ENCODE measurements at regions not wholly inside any gene's neighbourhood (a gene's known extent, or its start where the extent isn't known, plus 50 kb on each side); places are given as distances from the start of the nearest gene placed in this dataset.

DNA sequence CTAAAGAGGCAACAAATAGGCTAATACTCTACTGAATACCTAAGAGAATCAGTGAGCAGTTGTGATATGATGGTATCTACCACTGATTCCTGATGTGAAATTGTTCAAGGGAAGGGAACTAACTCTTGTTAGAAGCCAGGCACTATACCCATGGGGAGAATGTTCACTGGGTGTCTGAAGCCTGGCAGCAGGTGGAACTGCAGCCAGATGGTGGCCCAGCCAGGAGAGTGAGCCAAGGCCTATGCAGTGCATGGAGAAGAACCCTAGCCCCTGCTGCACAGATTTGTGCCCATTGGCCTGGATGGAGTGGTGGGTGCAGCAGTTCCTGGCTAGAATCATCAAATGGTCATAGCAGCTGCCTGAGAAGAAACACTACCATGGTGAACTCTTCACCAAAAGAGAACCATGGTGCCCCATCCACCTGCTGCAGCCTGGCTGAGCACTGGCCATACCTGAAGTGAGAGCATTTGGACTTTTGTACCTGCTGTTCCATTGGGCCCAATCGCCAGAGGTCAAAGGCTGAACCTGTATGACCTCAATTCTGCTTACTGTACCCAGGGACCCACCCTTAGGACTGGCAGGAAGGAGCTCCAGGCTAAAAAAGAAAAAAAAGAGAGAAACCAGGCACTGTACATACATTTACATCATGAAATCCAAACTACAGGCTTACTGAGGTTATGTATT, 118.8 kb upstream of the IVNS1ABP start:
- TF ChIP-seq, protein P1, sequence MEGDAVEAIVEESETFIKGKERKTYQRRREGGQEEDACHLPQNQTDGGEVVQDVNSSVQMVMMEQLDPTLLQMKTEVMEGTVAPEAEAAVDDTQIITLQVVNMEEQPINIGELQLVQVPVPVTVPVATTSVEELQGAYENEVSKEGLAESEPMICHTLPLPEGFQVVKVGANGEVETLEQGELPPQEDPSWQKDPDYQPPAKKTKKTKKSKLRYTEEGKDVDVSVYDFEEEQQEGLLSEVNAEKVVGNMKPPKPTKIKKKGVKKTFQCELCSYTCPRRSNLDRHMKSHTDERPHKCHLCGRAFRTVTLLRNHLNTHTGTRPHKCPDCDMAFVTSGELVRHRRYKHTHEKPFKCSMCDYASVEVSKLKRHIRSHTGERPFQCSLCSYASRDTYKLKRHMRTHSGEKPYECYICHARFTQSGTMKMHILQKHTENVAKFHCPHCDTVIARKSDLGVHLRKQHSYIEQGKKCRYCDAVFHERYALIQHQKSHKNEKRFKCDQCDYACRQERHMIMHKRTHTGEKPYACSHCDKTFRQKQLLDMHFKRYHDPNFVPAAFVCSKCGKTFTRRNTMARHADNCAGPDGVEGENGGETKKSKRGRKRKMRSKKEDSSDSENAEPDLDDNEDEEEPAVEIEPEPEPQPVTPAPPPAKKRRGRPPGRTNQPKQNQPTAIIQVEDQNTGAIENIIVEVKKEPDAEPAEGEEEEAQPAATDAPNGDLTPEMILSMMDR (IDR thresholded peaks at IDR 0.05; ENCODE audit: unreplicated experiment): no peak
- intact Hi-C loops (cut with micrococcal nuclease; ENCODE audit: unreplicated experiment): no loop called here
- no peaks in the 10 kb centered on the region for H3K36me3 Mint-ChIP-seq (ENCODE audit: insufficient read depth, unreplicated experiment)
- H3K9me3 Mint-ChIP-seq (ENCODE audit: low read depth, unreplicated experiment): no peaks in the 10 kb centered on the region
- no peak overlapping the region for H3K27ac Mint-ChIP-seq (ENCODE audit: unreplicated experiment)
- no peak for DNase-seq
- no peaks in the 10 kb centered on the region for H3K27me3 Mint-ChIP-seq (ENCODE audit: unreplicated experiment)
- H3K4me1 Mint-ChIP-seq (ENCODE audit: low read depth, unreplicated experiment): no peaks in the 10 kb centered on the region
- CTCF ChIA-PET: no interaction called here
- BruUV-seq (replicated peaks): no TSS peak
- H3K4me3 Mint-ChIP-seq (ENCODE audit: low read depth, unreplicated experiment): no peak overlapping the region

DNA sequence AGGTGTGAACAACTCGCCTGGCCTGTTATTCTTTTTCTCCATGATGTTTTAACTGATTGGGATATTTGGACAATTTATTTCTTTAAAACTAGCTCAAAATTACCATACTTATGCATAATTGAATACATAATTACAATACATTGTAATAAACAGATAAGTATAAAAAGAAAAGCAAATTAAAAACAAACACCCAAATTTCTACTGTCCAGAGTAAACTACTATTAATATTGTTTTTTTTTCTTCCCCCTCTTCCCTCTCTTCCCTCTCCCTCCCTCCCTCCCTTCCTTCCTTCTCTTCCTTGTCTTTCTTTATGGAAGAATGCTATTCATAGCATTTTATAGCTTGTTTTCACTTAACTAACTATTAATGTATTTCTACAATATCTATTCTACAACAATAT, 117.7 kb upstream of the IVNS1ABP start:
- H3K4me1 Mint-ChIP-seq (ENCODE audit: low read depth, unreplicated experiment): no peaks in the 10 kb centered on the region
- H3K27me3 Mint-ChIP-seq (ENCODE audit: unreplicated experiment): no peaks in the 10 kb centered on the region
- no peaks in the 10 kb centered on the region for H3K9me3 Mint-ChIP-seq (ENCODE audit: low read depth, unreplicated experiment)
- H3K27ac Mint-ChIP-seq (ENCODE audit: unreplicated experiment): no peak overlapping the region
- no TSS peak for BruUV-seq (replicated peaks)
- CTCF ChIA-PET: interaction anchor here (0.8 kb wide), 1 partner anchor 418 kb away, joined by 4 read pairs; no protein-coding TSS in a partner anchor
- TF ChIP-seq, protein P1 (IDR thresholded peaks at IDR 0.05; ENCODE audit: unreplicated experiment): no peak
- H3K36me3 Mint-ChIP-seq (ENCODE audit: insufficient read depth, unreplicated experiment): no peaks in the 10 kb centered on the region
- H3K4me3 Mint-ChIP-seq (ENCODE audit: low read depth, unreplicated experiment): no peak overlapping the region
- intact Hi-C loops (cut with micrococcal nuclease; ENCODE audit: unreplicated experiment): no loop called here
- no peak for DNase-seq

DNA sequence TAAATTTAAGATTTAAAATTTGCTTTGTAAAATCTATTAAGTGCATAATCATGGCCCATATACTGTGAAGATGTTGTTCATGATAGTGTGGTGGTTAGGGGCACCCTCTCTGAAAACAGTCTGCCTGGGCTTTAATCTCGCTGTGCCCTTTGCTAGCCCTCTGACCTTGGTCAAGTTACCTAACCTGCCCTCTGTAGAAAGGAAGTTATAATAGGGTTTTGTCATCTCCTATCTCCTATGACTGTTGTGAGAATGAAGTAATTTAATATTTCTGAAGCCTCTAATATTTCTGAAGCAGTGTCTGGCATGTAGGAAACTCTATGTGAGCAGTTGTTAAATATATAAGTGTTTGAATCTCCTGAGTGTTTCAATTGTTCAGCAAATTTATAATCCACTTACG, 116.6 kb upstream of the IVNS1ABP start:
- no peaks in the 10 kb centered on the region for H3K9me3 Mint-ChIP-seq (ENCODE audit: low read depth, unreplicated experiment)
- no peaks in the 10 kb centered on the region for H3K36me3 Mint-ChIP-seq (ENCODE audit: insufficient read depth, unreplicated experiment)
- H3K4me3 Mint-ChIP-seq (ENCODE audit: low read depth, unreplicated experiment): no peak overlapping the region
- CTCF ChIA-PET: no interaction called here
- no peak overlapping the region for H3K27ac Mint-ChIP-seq (ENCODE audit: unreplicated experiment)
- TF ChIP-seq, protein P1 (IDR thresholded peaks at IDR 0.05; ENCODE audit: unreplicated experiment): no peak
- H3K4me1 Mint-ChIP-seq (ENCODE audit: low read depth, unreplicated experiment): no peaks in the 10 kb centered on the region
- no peak for DNase-seq
- no peaks in the 10 kb centered on the region for H3K27me3 Mint-ChIP-seq (ENCODE audit: unreplicated experiment)
- BruUV-seq (replicated peaks): no TSS peak
- intact Hi-C loops (cut with micrococcal nuclease; ENCODE audit: unreplicated experiment): no loop called here

DNA sequence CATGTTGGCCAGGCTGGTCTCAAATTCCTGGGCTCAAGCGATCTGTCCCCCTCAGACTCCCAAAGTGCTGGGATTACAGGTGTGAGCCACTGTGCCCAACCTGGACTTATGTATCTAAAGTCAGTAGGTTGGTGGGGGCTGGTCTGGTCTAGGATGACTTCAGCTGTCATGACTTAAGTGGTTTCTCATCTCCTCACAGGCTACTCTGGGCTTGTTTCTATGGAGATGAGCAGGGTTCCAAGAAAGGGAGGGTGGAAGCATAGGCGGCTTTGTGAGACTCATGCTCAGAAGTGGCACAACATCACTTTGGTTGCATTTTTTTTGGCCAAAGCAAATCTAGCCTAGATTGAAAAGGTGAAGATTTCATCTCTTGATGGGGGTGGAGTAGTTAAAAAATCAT, 115.9 kb upstream of the IVNS1ABP start:
- no TSS peak for BruUV-seq (replicated peaks)
- Mint-ChIP-seq H3K27ac (ENCODE audit: unreplicated experiment) (no peak overlapping the region), H3K9me3 (ENCODE audit: low read depth, unreplicated experiment) (no peaks in the 10 kb centered on the region), H3K4me1 (ENCODE audit: low read depth, unreplicated experiment) (no peaks in the 10 kb centered on the region), H3K27me3 (ENCODE audit: unreplicated experiment) (no peaks in the 10 kb centered on the region), H3K36me3 (ENCODE audit: insufficient read depth, unreplicated experiment) (no peaks in the 10 kb centered on the region), H3K4me3 (ENCODE audit: low read depth, unreplicated experiment) (no peak overlapping the region)
- TF ChIP-seq, protein P1 (IDR thresholded peaks at IDR 0.05; ENCODE audit: unreplicated experiment): no peak
- intact Hi-C loops (cut with micrococcal nuclease; ENCODE audit: unreplicated experiment): no loop called here
- no peak for DNase-seq
- CTCF ChIA-PET: no interaction called here
